ENCODE measurements at regions not wholly inside any gene's neighbourhood (a gene's known extent, or its start where the extent isn't known, plus 50 kb on each side); places are given as distances from the start of the nearest gene placed in this dataset.

- no peak for TF ChIP-seq REST (IDR thresholded peaks at IDR 0.05; ENCODE audit: insufficient replicate concordance, low read depth)
- TF ChIP-seq, protein P1, sequence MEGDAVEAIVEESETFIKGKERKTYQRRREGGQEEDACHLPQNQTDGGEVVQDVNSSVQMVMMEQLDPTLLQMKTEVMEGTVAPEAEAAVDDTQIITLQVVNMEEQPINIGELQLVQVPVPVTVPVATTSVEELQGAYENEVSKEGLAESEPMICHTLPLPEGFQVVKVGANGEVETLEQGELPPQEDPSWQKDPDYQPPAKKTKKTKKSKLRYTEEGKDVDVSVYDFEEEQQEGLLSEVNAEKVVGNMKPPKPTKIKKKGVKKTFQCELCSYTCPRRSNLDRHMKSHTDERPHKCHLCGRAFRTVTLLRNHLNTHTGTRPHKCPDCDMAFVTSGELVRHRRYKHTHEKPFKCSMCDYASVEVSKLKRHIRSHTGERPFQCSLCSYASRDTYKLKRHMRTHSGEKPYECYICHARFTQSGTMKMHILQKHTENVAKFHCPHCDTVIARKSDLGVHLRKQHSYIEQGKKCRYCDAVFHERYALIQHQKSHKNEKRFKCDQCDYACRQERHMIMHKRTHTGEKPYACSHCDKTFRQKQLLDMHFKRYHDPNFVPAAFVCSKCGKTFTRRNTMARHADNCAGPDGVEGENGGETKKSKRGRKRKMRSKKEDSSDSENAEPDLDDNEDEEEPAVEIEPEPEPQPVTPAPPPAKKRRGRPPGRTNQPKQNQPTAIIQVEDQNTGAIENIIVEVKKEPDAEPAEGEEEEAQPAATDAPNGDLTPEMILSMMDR (IDR thresholded peaks at IDR 0.05; ENCODE audit: insufficient read depth, low read length) = no peak
- TF ChIP-seq POLR2AphosphoS5 (IDR thresholded peaks at IDR 0.05; ENCODE audit: low read depth) = no peak
- no peak for TF ChIP-seq GABPA (IDR thresholded peaks at IDR 0.05; ENCODE audit: low read depth)
- no peak for TF ChIP-seq SPI1 (IDR thresholded peaks at IDR 0.05; ENCODE audit: borderline replicate concordance, low read depth)
These were observed 100.7 kb upstream of the TNFSF4 start for GRCh38 chr1:173307845-173308244.
